DOHH2 (cell line): ENCODE measurements at regions not wholly inside any gene's neighbourhood (a gene's known extent, or its start where the extent isn't known, plus 50 kb on each side); places are given as distances from the start of the nearest gene placed in this dataset.

Experiments
- CTCF ChIP-seq: fragments of 200-600 bp; sonication (generic); IDR thresholded peaks from one replicate; pipeline ENCODE4 v1.5.1; 2014; ENCODE audit warnings: antibody characterized with exemption, mild to moderate bottlenecking, low read depth, low read length; ENCODE audit not compliant: poor library complexity, severe bottlenecking
- EZH2phosphoT487 ChIP-seq: fragments of 200-600 bp; sonication (generic); IDR thresholded peaks from 2 replicates; pipeline ENCODE4 v1.6.1; 2017; ENCODE audit warnings: borderline replicate concordance, mild to moderate bottlenecking, antibody characterized with exemption, low read length, moderate library complexity, mixed read lengths

- TF ChIP-seq CTCF (no peak), EZH2phosphoT487 (no peak)
These were observed 350.2 kb upstream of the IMPG1 start for GRCh38 chr6:76422511-76423213.
